MM.1S (cell line): ENCODE measurements at regions not wholly inside any gene's neighbourhood (a gene's known extent, or its start where the extent isn't known, plus 50 kb on each side); places are given as distances from the start of the nearest gene placed in this dataset.

ENCODE experiments used
- CTCF ChIP-seq: fragments of 300-600 bp; sonication (generic); IDR thresholded peaks from 2 replicates; pipeline ENCODE4 v1.5.1; 2016; ENCODE audit warnings: antibody characterized with exemption, low read length, mixed read lengths
- EZH2 ChIP-seq: fragments of 300-600 bp; sonication (generic); optimal IDR thresholded peaks from 2 replicates; pipeline ENCODE3; 2017; ENCODE audit warnings: low read depth, mild to moderate bottlenecking, antibody characterized with exemption, low read length, mixed read lengths
- EZH2phosphoT487 ChIP-seq: fragments of 300-600 bp; sonication (generic); IDR thresholded peaks from 2 replicates; pipeline ENCODE4 v1.6.1; 2018; ENCODE audit warnings: antibody characterized with exemption, low read length

- TF ChIP-seq CTCF (no peak), EZH2phosphoT487 (no peak), EZH2 (no peak)
These were observed 593.8 kb upstream of the NRSN1 start for GRCh38 chr6:23532227-23532626.
